ENCODE measurements at regions not wholly inside any gene's neighbourhood (a gene's known extent, or its start where the extent isn't known, plus 50 kb on each side); places are given as distances from the start of the nearest gene placed in this dataset.
"Not testable (repeated sequence)": the region's sequence is repeated elsewhere in the genome, so short reads cannot be mapped to it uniquely, and the experiment has no call there.

DNA sequence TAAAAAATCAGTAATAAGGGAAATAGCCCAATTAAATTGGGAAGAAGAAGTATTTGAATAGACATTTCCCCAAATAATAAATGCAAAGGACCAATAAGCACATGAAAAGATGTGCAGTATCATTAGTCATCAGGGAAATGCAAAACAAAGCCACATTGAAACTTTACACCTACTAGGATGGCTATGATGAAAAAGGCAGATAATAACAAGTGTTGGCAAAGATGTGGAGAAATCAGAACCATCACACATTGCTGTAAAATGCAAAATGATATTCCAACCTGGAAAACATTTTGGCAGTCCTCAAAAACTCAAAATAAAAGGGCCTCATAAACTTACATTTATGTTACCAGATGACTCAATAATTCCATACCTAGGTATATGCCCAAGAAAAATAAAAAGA lies 131.1 kb upstream of the G2E3 start:
- DNase-seq (ENCODE audit: low spot score) = no peak

- no peak for DNase-seq (ENCODE audit: low spot score)
Observed at GRCh38 chr14:30431552-30431951, 127.4 kb upstream of the G2E3 start.

GRCh38 chr14:30440961-30441360 lies 118.0 kb upstream of the G2E3 start:
- no peak for DNase-seq (ENCODE audit: low spot score)

- peak; percentile 50 for DNase-seq (ENCODE audit: low spot score)
Observed at GRCh38 chr14:30443368-30444007, 115.5 kb upstream of the G2E3 start.

GRCh38 chr14:30444451-30444850 lies 114.5 kb upstream of the G2E3 start:
- no peak for DNase-seq (ENCODE audit: low spot score)

- no peak for DNase-seq (ENCODE audit: low spot score)
Observed at GRCh38 chr14:30445011-30445793, 113.8 kb upstream of the G2E3 start.

GRCh38 chr14:30445852-30446251 lies 113.1 kb upstream of the G2E3 start:
- no peak for DNase-seq (ENCODE audit: low spot score)

DNA sequence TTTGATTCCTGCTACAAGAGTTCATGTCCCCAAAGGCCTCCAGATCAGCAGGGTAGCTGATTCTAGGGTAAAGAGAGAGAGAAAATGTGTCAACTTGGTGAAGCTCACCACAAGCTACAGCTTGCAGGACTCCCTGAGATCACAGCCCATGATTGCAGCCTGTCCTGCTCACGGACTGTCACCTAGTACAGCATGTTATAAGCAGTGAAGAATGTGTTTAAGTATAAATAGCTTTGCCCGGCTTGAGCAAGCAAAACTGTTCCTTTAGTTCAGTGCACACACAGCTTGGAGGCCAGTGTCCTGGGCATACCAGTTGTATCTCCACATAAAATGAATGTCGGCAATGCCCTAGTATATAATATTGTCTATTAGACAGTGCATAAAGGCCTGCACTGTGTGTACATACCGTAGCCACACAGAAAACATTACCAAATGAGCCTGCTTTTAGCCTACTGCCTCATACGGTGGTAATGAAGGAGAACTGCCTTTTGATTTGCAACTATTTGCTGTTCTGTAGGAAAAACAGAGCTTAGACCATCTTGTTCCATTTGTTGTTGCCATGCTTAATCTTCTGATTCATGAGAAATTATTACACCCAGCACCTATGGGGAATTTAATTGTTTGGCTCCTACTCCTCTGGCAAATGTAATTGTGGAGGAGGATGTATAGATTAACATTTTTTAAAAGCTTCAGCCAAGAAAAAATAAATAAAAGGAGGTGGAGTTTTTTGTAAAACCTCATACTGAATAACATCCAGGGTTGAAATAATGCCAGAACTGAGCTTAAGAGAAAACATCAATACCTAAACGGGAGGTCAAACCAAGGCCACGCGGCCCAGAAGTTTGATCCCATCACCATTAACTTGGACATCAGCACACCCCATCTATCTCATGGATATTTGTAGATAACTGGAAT lies 108.1 kb upstream of the G2E3 start:
- DNase-seq (ENCODE audit: low spot score) = no peak

- DNase-seq (ENCODE audit: low spot score) = no peak
Observed at GRCh38 chr14:30456296-30456695, 102.7 kb upstream of the G2E3 start.

- no peak for DNase-seq (ENCODE audit: low spot score)
Observed at GRCh38 chr14:30462358-30462757, 96.6 kb upstream of the G2E3 start.

DNA sequence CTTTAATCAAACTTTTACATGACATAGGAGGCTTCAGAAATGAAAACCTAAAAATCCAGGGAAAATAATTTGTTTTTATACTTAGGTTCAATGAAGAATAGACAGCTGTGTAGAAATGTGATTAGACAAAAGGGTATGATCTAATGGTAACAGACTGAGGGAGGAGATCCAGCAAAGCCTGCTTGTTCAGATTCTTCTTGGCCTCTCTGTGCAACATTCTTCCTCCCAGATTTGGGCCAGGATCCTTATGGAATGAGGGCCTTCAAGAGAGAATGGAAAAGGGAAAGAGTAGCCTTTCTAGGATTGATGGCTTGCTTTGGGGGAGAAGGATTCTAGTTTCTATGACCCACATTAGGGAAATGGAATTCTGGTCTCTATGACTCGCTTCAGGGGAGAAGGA lies 94.5 kb upstream of the G2E3 start:
- no peak for DNase-seq (ENCODE audit: low spot score)

GRCh38 chr14:30468354-30468753 lies 90.6 kb upstream of the G2E3 start:
- DNase-seq (ENCODE audit: low spot score) = no peak

DNA sequence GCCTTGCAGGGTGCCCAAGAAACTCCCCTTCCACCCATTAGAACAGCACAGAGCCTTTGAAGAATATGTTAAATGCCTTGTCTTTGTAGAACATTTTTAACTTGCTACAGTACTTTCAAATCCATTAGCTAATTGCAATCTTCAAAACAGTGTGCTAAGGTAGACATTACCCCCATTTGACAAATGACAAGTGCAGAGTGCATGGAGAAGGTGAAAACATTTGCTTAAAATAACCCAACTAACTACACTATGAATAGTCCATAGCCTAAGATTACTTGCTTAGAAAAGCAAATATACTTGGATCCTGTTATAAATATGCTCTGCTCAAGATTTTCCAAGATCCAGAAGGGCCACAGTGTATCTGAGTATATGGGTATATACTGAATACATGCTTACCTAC lies 87.0 kb upstream of the G2E3 start:
- DNase-seq (ENCODE audit: low spot score) = no peak

- DNase-seq (ENCODE audit: low spot score) = not testable (repeated sequence)
Observed at GRCh38 chr14:30473846-30474696, 84.9 kb upstream of the G2E3 start.

GRCh38 chr14:30482276-30482675 lies 76.7 kb upstream of the G2E3 start:
- no peak for DNase-seq (ENCODE audit: low spot score)

DNA sequence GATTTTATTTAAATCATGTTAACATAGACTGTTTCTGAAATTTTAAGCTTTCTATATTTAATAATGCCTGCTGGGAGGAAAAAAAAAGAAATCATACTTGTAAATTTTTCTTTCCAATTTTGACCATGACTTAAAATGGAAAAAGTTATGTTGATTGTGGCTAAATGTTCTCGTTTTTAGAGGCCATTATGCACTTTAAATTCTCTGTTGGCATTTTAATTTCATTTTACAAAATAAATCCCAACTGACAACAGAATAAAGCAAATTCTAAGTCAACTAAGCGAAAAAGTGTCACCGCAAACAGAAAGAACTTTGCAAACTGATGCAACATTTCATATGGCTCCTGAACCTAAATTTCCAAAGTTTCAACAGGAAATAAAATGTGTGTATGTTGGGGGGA lies 74.8 kb upstream of the G2E3 start:
- DNase-seq (ENCODE audit: low spot score) = no peak

GRCh38 chr14:30484976-30485375 lies 74.0 kb upstream of the G2E3 start:
- DNase-seq (ENCODE audit: low spot score) = no peak

DNA sequence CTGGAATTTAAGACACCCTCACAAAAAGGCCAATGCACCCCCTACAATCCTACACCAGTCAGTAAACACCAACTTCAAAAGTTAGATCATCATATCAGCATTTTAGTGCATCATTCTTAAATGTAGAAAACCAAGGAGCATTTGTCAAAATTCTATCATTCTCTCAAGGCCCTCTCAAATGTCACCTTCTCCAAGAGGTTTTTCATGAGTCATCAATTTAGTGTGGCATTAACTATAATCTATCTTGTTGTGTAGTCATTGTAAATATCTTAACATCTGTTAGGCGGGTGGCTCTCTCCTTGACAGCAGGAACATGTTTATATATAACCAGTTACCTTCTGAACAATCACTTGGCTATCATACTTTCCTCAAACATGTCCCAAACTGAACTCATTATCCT lies 62.1 kb upstream of the G2E3 start:
- DNase-seq (ENCODE audit: low spot score) = no peak

DNA sequence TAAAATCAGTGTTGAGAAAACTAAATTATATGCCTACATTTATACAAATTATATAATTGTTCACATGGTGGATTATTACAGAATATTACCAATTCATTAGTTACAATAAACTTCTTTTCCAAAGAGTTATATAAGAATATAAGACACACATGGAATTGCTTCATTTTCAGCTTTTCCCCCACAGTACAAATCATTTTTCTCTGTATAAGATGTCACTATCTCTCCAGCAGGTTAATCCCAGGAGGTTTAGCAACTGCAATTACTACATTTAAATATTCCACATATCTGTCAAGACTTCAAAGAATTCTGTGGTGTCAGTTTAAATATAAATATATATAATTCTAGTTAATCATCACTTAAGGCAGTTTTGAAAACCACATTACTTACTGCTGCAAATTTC lies 59.6 kb upstream of the G2E3 start:
- no peak for DNase-seq (ENCODE audit: low spot score)

- no peak for DNase-seq (ENCODE audit: low spot score)
Observed at GRCh38 chr14:30500222-30500621, 58.7 kb upstream of the G2E3 start.

GRCh38 chr14:30507209-30507608 lies 51.7 kb upstream of the G2E3 start:
- DNase-seq (ENCODE audit: low spot score) = no peak
